ENCODE measurements at regions not wholly inside any gene's neighbourhood (a gene's known extent, or its start where the extent isn't known, plus 50 kb on each side); places are given as distances from the start of the nearest gene placed in this dataset.
"Not testable (repeated sequence)": the region's sequence is repeated elsewhere in the genome, so short reads cannot be mapped to it uniquely, and the experiment has no call there.

DNA sequence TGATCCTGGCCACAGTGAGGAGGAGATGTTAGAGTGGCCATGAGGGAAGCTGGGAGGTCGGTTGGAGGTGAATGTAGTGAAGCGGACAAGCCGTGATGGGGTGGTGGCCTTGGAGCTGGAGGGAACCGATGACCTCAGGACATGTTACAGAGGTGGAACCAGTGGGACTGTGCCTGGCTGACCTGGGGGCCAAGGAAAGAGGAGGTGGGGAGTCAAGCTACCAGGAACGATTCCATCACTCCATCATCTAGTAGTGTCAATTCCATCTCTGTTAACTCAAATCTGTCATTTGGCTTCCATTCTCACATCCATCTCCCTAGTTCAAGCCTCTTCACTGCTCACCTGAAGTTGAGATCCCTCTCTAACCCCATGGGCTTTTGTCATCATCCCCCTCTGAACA, 102.4 kb upstream of the LYZL2 start:
- DNase-seq: no peak

DNA sequence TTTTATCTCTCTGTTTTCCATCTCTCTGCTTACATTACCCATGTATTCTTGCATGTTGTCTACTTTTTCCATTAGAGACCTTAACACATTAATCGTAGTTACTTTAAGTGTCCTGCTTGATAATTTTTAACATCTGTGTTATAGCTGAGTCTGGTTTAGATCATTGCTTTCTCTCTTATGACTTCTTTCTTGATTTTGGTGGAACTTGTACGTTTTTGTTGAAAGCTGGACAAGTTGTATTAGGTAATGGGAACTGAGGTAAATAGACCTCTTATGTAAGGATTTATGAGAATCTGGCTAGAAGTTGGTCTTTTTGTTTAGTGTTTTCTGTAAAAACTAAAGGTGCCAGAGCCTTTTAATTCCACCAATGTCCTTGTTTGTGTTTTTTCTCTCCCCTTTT, 100.8 kb upstream of the LYZL2 start:
- DNase-seq: no peak

DNA sequence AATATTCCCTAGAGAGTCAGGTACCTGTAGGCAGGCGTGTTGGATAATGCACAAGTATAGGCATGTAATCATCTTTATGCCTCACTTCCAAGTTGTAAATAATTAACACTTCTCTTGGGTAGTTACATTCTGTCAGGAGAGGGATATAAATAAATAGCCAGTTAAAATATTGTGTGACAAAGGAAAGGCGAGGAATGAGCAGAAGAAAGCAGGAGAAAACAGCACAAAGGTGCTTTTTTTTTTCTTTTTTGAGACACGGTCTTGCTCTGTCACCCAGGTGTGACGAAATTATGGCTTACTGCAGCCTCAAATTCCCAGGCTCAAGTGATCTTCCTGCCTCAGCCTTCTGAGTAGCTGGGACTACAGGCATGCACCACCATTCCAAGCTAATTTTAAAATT, 99.2 kb upstream of the LYZL2 start:
- no peak for DNase-seq

GRCh38 chr10:30728127-30728526, 98.6 kb upstream of the LYZL2 start:
- no peak for DNase-seq

DNA sequence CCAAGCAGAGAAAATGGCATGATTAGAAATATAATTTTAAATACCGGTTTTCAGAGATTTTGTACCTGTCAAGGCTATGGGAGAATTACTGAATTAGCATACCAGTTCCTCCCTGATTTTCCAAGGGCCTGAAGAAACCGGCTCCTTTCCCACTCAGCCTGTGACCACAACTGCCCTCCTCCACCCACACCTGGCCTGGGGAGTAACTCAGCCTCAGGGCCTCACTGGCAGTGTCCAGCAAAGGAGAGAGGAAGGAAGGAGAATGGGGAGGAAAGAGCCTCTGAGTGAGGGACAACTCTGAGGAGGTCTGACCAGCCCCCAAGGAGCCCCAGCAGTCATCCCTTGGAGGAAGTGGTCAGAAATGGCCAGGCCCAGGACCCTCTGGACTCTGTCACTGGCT, 98.0 kb upstream of the LYZL2 start:
- DNase-seq: no peak

DNA sequence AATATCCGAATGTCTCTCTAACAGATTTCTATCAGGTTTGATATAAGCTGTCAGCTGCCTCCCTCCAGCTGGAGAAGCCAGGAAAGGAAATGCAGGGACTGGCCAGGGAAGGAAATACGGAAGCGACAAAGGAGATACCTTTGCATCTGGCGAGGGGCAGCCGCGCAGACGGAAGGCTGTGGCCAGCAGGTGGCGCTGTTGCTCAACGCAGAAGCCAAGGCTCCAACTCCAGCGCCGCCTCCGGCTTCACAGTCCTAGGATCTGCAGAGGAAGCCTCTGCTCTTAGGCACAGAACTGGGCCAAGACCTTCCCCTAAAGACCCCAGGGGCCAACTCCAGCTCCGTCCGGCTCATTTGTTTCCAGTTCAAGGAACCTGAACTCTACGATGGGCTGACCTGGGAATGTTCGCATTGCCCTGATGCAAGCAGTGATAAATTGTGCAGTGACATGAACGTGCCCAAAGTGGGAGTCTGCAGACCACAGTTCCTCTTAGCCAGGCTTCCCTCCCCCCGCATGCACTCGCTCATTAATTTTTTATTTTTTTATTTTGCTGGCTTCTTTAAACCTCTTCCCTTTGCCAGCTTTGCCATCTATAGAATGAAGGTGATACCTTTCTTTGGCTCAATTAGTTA, 97.3 kb upstream of the LYZL2 start:
- DNase-seq: peak; percentile 56

GRCh38 chr10:30725661-30726060, 96.1 kb upstream of the LYZL2 start:
- no peak for DNase-seq

- DNase-seq: no peak
Measured at GRCh38 chr10:30724296-30724695, 94.7 kb upstream of the LYZL2 start.

- no peak for DNase-seq
Measured at GRCh38 chr10:30722956-30723620, 93.5 kb upstream of the LYZL2 start.

DNA sequence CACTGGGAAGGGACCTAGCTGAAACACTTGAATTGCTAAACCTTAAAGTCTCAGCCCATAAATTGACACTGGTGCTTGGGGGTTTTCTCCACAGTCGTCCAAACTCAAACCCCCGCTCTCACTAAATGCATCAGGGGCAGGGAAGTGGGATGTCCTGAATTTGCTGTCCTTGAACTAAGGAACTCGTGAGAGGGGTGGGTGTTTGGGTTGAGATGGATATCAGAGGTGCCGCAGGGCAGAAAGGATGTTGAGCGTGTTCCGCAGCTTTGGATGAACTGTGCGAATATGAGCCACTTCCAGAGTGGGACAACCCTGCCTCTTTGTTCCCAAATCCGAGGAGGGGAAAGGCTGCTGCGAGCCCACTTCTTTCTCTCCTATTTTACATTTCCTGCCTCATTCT, 90.3 kb upstream of the LYZL2 start:
- no peak for DNase-seq

DNA sequence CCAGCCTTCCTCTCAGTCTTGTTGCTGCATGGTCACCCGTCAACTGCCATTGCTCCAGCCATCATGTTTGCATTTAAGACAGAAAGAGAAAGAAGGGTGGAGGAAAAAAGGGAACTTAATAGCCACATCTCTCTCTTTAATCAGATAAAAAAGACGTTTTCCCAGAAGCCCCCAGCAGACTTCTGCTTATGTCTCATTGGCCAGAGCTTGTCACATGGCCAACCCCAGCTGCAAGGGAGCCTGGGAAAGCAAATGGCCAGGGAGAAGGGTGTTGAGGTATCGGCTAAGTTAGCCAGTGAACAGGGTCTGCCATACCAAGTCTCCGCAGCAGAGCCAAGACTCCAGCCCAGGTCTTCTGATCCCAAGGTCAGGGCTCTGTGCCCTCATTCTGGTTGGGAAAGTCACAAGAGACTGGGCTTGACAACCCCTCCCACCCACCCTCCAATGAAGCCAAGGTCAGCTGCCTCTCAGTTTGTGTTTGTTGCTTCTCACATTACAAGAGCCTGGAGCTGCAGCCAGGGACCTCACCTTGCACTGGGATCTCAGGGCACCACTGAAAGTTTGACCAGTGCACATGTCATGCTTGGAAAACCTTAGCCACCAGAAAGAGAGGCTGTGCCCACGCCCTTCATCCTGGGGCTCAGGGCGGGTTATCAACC, 80.3 kb upstream of the LYZL2 start:
- no peak for DNase-seq

- DNase-seq: no peak
Measured at GRCh38 chr10:30709229-30709628, 79.7 kb upstream of the LYZL2 start.

DNA sequence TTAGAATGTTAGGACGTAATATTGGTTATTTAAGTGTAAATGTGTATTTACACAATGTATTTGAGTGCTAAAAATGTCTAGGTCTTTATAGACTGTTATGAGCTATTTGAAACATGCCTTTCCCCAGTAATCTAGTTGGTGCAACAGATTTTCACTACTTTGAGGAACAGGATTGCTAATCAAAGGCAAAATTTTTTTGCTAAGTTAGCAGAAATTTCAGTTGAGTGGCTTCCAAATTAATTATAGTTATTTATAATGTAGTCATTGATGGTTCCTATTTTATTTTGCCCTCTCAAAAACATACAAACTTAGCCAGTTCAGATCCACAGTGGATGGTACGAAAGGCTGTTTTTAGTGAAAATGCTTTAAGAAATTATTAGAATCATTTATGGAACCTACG, 78.7 kb upstream of the LYZL2 start:
- no peak for DNase-seq

DNA sequence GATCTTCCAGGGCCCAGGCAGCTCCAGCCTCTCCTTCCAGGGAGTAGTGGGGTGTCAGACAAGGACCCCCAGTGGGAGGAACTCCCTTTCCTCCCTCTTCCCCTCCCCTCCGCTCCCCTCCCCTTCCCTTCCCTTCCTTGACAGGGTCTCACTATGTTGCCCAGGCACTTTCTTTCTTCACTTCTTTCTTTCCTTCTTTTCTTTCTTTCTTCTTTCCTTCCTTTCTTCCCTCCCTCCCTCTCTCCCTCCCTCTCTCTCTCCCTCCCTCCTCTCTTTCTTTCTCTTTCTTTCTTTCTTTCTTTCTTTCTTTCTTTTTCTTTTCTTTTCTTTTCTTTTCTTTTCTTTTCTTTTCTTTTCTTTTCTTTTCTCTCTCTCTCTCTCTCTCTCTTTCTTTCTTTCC, 76.6 kb upstream of the LYZL2 start:
- not testable (repeated sequence) for DNase-seq

- no peak for DNase-seq
Measured at GRCh38 chr10:30705625-30706149, 76.1 kb upstream of the LYZL2 start.

DNA sequence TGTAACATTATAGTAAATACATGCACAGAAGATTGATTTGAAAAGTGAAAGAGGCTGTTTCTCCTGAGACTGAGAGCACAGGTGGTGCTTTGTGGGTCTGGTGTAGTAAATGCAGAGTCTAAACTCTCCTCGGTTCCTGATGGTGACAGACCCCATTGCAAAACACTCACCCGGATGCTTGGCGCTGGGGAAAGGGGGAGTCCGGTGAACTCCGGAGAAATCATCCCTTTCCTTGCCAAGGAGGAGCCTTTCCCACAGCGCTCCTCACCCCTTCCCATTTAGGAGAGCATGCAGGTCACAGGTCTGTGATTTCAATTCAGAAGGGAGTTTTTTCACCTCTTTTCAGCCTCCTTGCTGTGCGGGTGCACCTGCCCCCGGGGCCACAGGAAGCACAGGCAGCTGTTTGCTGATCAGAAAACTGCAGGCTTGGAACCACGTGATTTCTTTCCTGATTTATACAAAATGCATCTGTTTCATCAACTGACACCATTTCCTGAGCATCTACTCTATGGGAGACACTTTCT, 75.6 kb upstream of the LYZL2 start:
- DNase-seq: no peak

GRCh38 chr10:30704601-30705100, 75.1 kb upstream of the LYZL2 start:
- not testable (repeated sequence) for DNase-seq

- DNase-seq: no peak
Measured at GRCh38 chr10:30704026-30704600, 74.6 kb upstream of the LYZL2 start.

DNA sequence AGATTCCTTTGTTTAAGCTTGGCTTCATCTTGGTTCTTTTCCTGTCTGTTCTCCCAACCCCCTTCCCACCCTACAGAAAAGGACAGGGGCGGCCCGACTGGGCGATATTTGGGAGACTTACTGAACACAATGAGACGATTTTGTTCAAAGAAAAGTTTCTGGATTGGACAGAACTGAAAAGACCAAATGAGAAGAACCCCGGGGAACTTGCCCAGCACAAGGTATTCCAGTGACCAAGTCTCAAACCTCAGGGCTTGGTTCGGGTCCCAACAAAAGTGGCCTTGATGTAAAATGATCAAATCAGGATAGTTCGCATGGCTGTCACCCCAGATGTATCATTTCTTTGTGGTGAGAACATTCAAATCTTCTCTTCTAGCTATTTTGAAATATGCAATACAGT, 73.9 kb upstream of the LYZL2 start:
- DNase-seq: not testable (repeated sequence)

- no peak for DNase-seq
Measured at GRCh38 chr10:30702860-30703259, 73.3 kb upstream of the LYZL2 start.

- DNase-seq: peak; percentile 39
Measured at GRCh38 chr10:30701451-30702173, 72.1 kb upstream of the LYZL2 start.

DNA sequence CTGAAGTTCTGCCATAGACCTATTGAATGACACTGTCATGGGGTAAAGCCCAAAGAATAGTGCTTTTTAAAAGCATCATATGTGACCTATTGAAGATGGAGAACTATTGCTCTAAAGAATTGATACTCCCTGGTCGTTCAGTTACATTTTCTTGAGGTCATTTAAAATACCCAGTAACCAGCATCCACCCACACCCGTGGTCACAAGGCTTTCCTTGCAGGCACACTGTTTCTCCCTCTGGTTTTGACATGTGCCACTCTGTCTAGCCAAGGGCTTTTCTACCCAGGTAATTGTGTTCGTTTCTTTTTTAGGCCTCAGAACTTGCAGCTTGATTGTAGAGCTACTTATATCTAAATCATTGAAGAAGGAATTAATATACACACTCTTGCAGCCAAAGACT, 68.3 kb upstream of the LYZL2 start:
- no peak for DNase-seq

- DNase-seq: not testable (repeated sequence)
Measured at GRCh38 chr10:30697221-30697620, 67.7 kb upstream of the LYZL2 start.

Data from inflammatory macrophage treated with lipopolysaccharide for 4 hours (primary cell).